H9 (cell line): ENCODE measurements at regions not wholly inside any gene's neighbourhood (a gene's known extent, or its start where the extent isn't known, plus 50 kb on each side); places are given as distances from the start of the nearest gene placed in this dataset.

ENCODE experiments used
- DNase-seq: peaks from one replicate; pipeline ENCODE4 v3.0.0-alpha.2; 2017
- H2AFZ ChIP-seq: one replicate; pipeline ENCODE4 v1.6.1; 2013; ENCODE audit warnings: mild to moderate bottlenecking, low read length, control low read depth, moderate library complexity
- H2AK5ac ChIP-seq: 2 replicates; pipeline ENCODE4 v1.6.1; 2013; ENCODE audit warnings: low read length, control low read depth, mixed read lengths; ENCODE audit not compliant: insufficient read length
- H2BK120ac ChIP-seq: one replicate; pipeline ENCODE4 v1.6.1; 2013; ENCODE audit warnings: low read depth, mild to moderate bottlenecking, low read length, control low read depth, inconsistent platforms; ENCODE audit not compliant: poor library complexity, severe bottlenecking
- H2BK12ac ChIP-seq: 2 replicates; pipeline ENCODE4 v1.6.1; 2013; ENCODE audit warnings: low read length, control low read depth, mixed read lengths, low read depth; ENCODE audit not compliant: insufficient read length
- H2BK15ac ChIP-seq: 2 replicates; pipeline ENCODE4 v1.6.1; 2013; ENCODE audit warnings: low read depth, low read length, control low read depth
- H2BK20ac ChIP-seq: one replicate; pipeline ENCODE4 v1.6.1; 2013; ENCODE audit warnings: low read depth, mild to moderate bottlenecking, low read length, control low read depth, inconsistent platforms; ENCODE audit not compliant: poor library complexity, severe bottlenecking
- H2BK5ac ChIP-seq: 2 replicates; pipeline ENCODE4 v1.6.1; 2013; ENCODE audit warnings: low read length, control low read depth, mixed read lengths; ENCODE audit not compliant: insufficient read length
- H3K14ac ChIP-seq: 2 replicates; pipeline ENCODE4 v1.6.1; 2013; ENCODE audit warnings: low read length, control low read depth; ENCODE audit not compliant: insufficient read depth
- H3K18ac ChIP-seq: 2 replicates; pipeline ENCODE4 v1.6.1; 2013; ENCODE audit warnings: low read depth, mild to moderate bottlenecking, mixed read lengths, low read length, control low read depth; ENCODE audit not compliant: insufficient read length
- H3K23ac ChIP-seq: 2 replicates; pipeline ENCODE4 v1.6.1; 2013; ENCODE audit warnings: low read length, control low read depth, mixed read lengths, low read depth; ENCODE audit not compliant: insufficient read length
- H3K23me2 ChIP-seq: 2 replicates; pipeline ENCODE4 v1.6.1; 2013; ENCODE audit warnings: low read depth, mild to moderate bottlenecking, mixed read lengths, low read length, control low read depth; ENCODE audit not compliant: insufficient read length, poor library complexity, severe bottlenecking
- H3K27ac ChIP-seq: 2 replicates; pipeline ENCODE4 v1.5.1; 2013; ENCODE audit warnings: low read length, control low read depth, mixed read lengths, low read depth; ENCODE audit not compliant: insufficient read length
- H3K27me3 ChIP-seq: 2 replicates; pipeline ENCODE4 v1.6.1; 2013; ENCODE audit warnings: low read length, control low read depth, inconsistent platforms; ENCODE audit not compliant: insufficient read depth
- H3K4ac ChIP-seq: 2 replicates; pipeline ENCODE4 v1.6.1; 2013; ENCODE audit warnings: low read depth, mild to moderate bottlenecking, control low read depth, inconsistent platforms, low read length, moderate library complexity
- H3K4me1 ChIP-seq: 2 replicates; pipeline ENCODE4 v1.6.1; 2013; ENCODE audit warnings: low read length, control low read depth, inconsistent platforms; ENCODE audit not compliant: insufficient read depth
- H3K4me2 ChIP-seq: 2 replicates; pipeline ENCODE4 v1.6.1; 2013; ENCODE audit warnings: low read length, control low read depth, mixed read lengths; ENCODE audit not compliant: insufficient read length, insufficient read depth
- H3K56ac ChIP-seq: 2 replicates; pipeline ENCODE4 v1.6.1; 2013; ENCODE audit warnings: low read depth, mild to moderate bottlenecking, mixed read lengths, low read length, control low read depth; ENCODE audit not compliant: insufficient read length
- H3K79me1 ChIP-seq: 2 replicates; pipeline ENCODE4 v1.6.1; 2013; ENCODE audit warnings: low read depth, mild to moderate bottlenecking, moderate library complexity, low read length, control low read depth, inconsistent platforms; ENCODE audit not compliant: insufficient read depth, poor library complexity, severe bottlenecking
- H3K79me2 ChIP-seq: 2 replicates; pipeline ENCODE4 v1.6.1; 2013; ENCODE audit warnings: low read length, control low read depth, inconsistent platforms; ENCODE audit not compliant: insufficient read depth
- H3K9ac ChIP-seq: 2 replicates; pipeline ENCODE4 v1.6.1; 2013; ENCODE audit warnings: low read length, control low read depth, mixed read lengths; ENCODE audit not compliant: insufficient read length; ENCODE audit errors: extremely low read depth
- H3K9me3 ChIP-seq: one replicate; pipeline ENCODE4 v1.6.1; 2013; ENCODE audit warnings: low read depth, low read length, inconsistent platforms; ENCODE audit not compliant: control insufficient read depth
- H3T11ph ChIP-seq: one replicate; pipeline ENCODE4 v1.6.1; 2013; ENCODE audit warnings: mild to moderate bottlenecking, low read length, control low read depth, inconsistent platforms
- H4K20me1 ChIP-seq: one replicate; pipeline ENCODE4 v1.6.1; 2013; ENCODE audit not compliant: control insufficient read depth, insufficient read length, insufficient read depth
- H4K5ac ChIP-seq: 2 replicates; pipeline ENCODE4 v1.6.1; 2013; ENCODE audit warnings: low read depth, mild to moderate bottlenecking, mixed read lengths, low read length, control low read depth; ENCODE audit not compliant: insufficient read length
- H4K8ac ChIP-seq: replicated peaks from 2 replicates; pipeline ENCODE4 v1.6.1; 2013; ENCODE audit warnings: low read length, control low read depth, mixed read lengths, low read depth; ENCODE audit not compliant: insufficient read length
- H4K91ac ChIP-seq: 2 replicates; pipeline ENCODE4 v1.6.1; 2013; ENCODE audit warnings: low read depth, mild to moderate bottlenecking, moderate library complexity, mixed read lengths, low read length, control low read depth; ENCODE audit not compliant: insufficient read length
- H3K27ac Mint-ChIP-seq, 3 experiments: 2 replicates in 2 of 3; 3 replicates in 1 of 3; pipeline ENCODE4 v1.8.0; 2020 to 2021; ENCODE audit warnings: mixed read lengths in 3 of 3, mild to moderate bottlenecking in 1 of 3, moderate library complexity in 1 of 3
- H3K27me3 Mint-ChIP-seq: 2 replicates; pipeline ENCODE4 v1.8.0; 2021; ENCODE audit warnings: low read depth, mild to moderate bottlenecking, moderate library complexity, mixed read lengths
- H3K36me3 Mint-ChIP-seq, 3 experiments: 2 replicates in 2 of 3; 3 replicates in 1 of 3; pipeline ENCODE4 v1.8.0; 2020 to 2021; ENCODE audit warnings: low read depth in 3 of 3, mixed read lengths in 3 of 3; ENCODE audit not compliant: insufficient read depth in 1 of 3
- H3K4me1 Mint-ChIP-seq, 2 experiments: 2 replicates each; pipeline ENCODE4 v1.8.0; 2020; ENCODE audit warnings: mixed read lengths in 2 of 2
- H3K4me3 Mint-ChIP-seq, 2 experiments: 2 replicates in 1 of 2; 3 replicates in 1 of 2; pipeline ENCODE4 v1.8.0; 2020 to 2021; ENCODE audit warnings: mild to moderate bottlenecking in 2 of 2, mixed read lengths in 2 of 2, moderate library complexity in 1 of 2
- H3K9me3 Mint-ChIP-seq, 2 experiments: 2 replicates in 1 of 2; 3 replicates in 1 of 2; pipeline ENCODE4 v1.8.0; 2020; ENCODE audit warnings: mild to moderate bottlenecking in 2 of 2, mixed read lengths in 2 of 2, moderate library complexity in 1 of 2
- WGBS: extraction: QIAGEN DNeasy Blood & Tissue Kit; methylation state at CpG from one replicate; pipeline ENCODE4 v1.1.7; 2013; ENCODE audit warnings: missing lambda C conversion rate, low lambda C conversion rate, mixed read lengths; ENCODE audit not compliant: insufficient read length; ENCODE audit errors: extremely low coverage; 5-methylcytosine and 5-hydroxymethylcytosine counted together
- TF ChIP-seq, protein P1 (sequence below): fragments of 200-600 bp; sonication (generic); conservative IDR thresholded peaks from 3 replicates; pipeline ENCODE4 v1.8.0; 2021; ENCODE audit warnings: antibody characterized with exemption, mild to moderate bottlenecking

DNA sequence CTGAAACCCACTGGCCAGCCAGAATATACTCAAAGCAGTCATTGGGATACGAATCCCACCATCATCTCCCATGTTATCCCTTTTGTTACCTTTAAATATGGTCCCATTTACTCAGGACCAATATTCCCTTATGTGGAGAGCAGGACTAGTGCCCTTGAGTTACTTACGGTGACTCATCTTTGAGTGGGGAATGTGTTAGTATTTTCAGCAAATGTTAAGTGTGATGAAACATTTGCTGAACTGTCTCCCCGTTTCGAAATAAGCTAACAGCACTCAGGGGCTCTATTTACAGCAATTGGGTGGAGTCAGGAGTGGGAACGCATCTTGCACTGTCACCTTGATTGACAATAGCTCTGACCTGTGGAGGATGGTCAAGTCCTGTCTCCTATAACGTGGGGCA is 67.4 kb downstream of the CTSL start:
- no peak overlapping the region for H2BK20ac ChIP-seq
- H3K27me3 Mint-ChIP-seq: no peaks in the 10 kb centered on the region; the same call in 1 of the 2 replicates
- H4K8ac ChIP-seq: no peak overlapping the region
- no peaks in the 10 kb centered on the region for H3K79me2 ChIP-seq
- no peak for DNase-seq
- no peak overlapping the region for H3K9ac ChIP-seq
- H3K27me3 ChIP-seq: no peaks in the 10 kb centered on the region
- no peak overlapping the region for H3K18ac ChIP-seq
- no peak overlapping the region for H3K14ac ChIP-seq
- no peak overlapping the region for H3K23ac ChIP-seq
- H4K5ac ChIP-seq: no peak overlapping the region
- no peak overlapping the region for H2BK15ac ChIP-seq
- no peak overlapping the region for H3K4ac ChIP-seq
- H2BK12ac ChIP-seq: no peak overlapping the region
- H3K27ac Mint-ChIP-seq: no peak overlapping the region
- no peaks in the 10 kb centered on the region for H3K4me1 ChIP-seq
- H3K56ac ChIP-seq: no peak overlapping the region
- H3K4me2 ChIP-seq: no peak overlapping the region
- no peak overlapping the region for H2AK5ac ChIP-seq
- no peaks in the 10 kb centered on the region for H3K9me3 Mint-ChIP-seq
- H4K91ac ChIP-seq: no peak overlapping the region
- no peaks in the 10 kb centered on the region for H3K9me3 ChIP-seq
- H3K36me3 Mint-ChIP-seq: no peaks in the 10 kb centered on the region
- H3T11ph ChIP-seq: no peak overlapping the region
- no peak overlapping the region for H3K27ac ChIP-seq
- H4K20me1 ChIP-seq: no peaks in the 10 kb centered on the region
- no peaks in the 10 kb centered on the region for H3K23me2 ChIP-seq
- no peak overlapping the region for H3K4me3 Mint-ChIP-seq
- H2BK5ac ChIP-seq: no peak overlapping the region
- no peak overlapping the region for H2AFZ ChIP-seq
- no CpG with 5 or more reads among the region's 6 CpGs for WGBS
- H3K4me1 Mint-ChIP-seq: peaks cover 5 to 6% of the 10 kb centered on the region in 2 experiments; a peak in 1 of 4 replicates
- TF ChIP-seq, protein P1, sequence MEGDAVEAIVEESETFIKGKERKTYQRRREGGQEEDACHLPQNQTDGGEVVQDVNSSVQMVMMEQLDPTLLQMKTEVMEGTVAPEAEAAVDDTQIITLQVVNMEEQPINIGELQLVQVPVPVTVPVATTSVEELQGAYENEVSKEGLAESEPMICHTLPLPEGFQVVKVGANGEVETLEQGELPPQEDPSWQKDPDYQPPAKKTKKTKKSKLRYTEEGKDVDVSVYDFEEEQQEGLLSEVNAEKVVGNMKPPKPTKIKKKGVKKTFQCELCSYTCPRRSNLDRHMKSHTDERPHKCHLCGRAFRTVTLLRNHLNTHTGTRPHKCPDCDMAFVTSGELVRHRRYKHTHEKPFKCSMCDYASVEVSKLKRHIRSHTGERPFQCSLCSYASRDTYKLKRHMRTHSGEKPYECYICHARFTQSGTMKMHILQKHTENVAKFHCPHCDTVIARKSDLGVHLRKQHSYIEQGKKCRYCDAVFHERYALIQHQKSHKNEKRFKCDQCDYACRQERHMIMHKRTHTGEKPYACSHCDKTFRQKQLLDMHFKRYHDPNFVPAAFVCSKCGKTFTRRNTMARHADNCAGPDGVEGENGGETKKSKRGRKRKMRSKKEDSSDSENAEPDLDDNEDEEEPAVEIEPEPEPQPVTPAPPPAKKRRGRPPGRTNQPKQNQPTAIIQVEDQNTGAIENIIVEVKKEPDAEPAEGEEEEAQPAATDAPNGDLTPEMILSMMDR: no peak
- H3K79me1 ChIP-seq: no peaks in the 10 kb centered on the region
- H2BK120ac ChIP-seq: no peak overlapping the region
